ENCODE measurements at regions not wholly inside any gene's neighbourhood (a gene's known extent, or its start where the extent isn't known, plus 50 kb on each side); places are given as distances from the start of the nearest gene placed in this dataset.
"Not testable (repeated sequence)": the region's sequence is repeated elsewhere in the genome, so short reads cannot be mapped to it uniquely, and the experiment has no call there.

GRCh38 chr9:94173632-94174031 lies 85.5 kb upstream of the ZNF169 start:
- DNase-seq = peak; percentile 27
- H3K27ac Mint-ChIP-seq = peak overlapping the region; percentile 75

DNA sequence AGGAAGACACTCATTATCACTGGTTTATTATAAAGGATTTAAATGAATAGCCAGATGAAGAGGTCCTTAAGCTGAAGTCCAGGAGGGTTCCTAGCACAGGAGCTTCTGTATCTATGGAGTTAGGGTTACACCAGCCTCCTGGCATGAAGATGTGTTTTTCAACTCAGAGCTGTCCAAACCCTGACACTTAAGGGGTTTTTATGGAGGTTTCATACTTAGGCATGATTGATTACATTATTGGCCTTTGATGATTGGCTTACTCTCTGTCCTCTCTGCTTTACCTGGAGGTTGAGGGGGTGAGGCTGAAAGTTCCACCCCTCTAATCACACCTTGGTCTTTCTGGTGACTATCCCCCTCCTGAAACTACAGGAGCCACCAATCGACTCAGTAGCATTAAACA lies 84.9 kb upstream of the ZNF169 start:
- POLR2A ChIA-PET = interaction anchor here (1.3 to 2.0 kb wide), 2 partner anchors 8 to 9 kb away, joined by 5 to 7 read pairs; no protein-coding TSS in a partner anchor

More at GRCh38 chr9:94173632-94174031, 85.5 kb upstream of the ZNF169 start:
- Mint-ChIP-seq H3K4me3 (peak overlapping the region; percentile 3), H3K36me3 (ENCODE audit: low read depth) (peaks cover 61% of the 10 kb centered on the region), H3K4me1 (peaks cover 79% of the 10 kb centered on the region), H3K9me3 (no peaks in the 10 kb centered on the region), H3K27me3 (no peaks in the 10 kb centered on the region)
- ChIA-PET CTCF (interaction anchor here (1.2 to 1.5 kb wide), 2 partner anchors 9 to 108 kb away, joined by 3 to 4 read pairs; no protein-coding TSS in a partner anchor), POLR2A (interaction anchor here (1.3 to 2.0 kb wide), 3 partner anchors 7 to 9 kb away, joined by 3 to 7 read pairs (median 5); no protein-coding TSS in a partner anchor)

GRCh38 chr9:94175669-94176068 lies 83.4 kb upstream of the ZNF169 start:
- H3K36me3 Mint-ChIP-seq (ENCODE audit: low read depth) = peaks cover 70% of the 10 kb centered on the region
- peak overlapping the region; percentile 63 for H3K27ac Mint-ChIP-seq
- peaks cover 79% of the 10 kb centered on the region for H3K4me1 Mint-ChIP-seq
- CTCF ChIA-PET = no interaction called here
- POLR2A ChIA-PET = interaction anchor here (2.0 kb wide), 1 partner anchor 9 kb away, joined by 5 read pairs; no protein-coding TSS in a partner anchor
- H3K4me3 Mint-ChIP-seq = no peak overlapping the region
- no peak for DNase-seq
- no peaks in the 10 kb centered on the region for H3K9me3 Mint-ChIP-seq
- no peaks in the 10 kb centered on the region for H3K27me3 Mint-ChIP-seq

More for the DNA sequence above, 84.9 kb upstream of the ZNF169 start:
- peak overlapping the region; percentile 75 for H3K27ac Mint-ChIP-seq
- no peak for DNase-seq
- CTCF ChIA-PET = interaction anchor here (1.2 kb wide), 1 partner anchor 108 kb away, joined by 3 read pairs; no protein-coding TSS in a partner anchor
- H3K4me3 Mint-ChIP-seq = no peak overlapping the region
- H3K4me1 Mint-ChIP-seq = peaks cover 82% of the 10 kb centered on the region
- H3K9me3 Mint-ChIP-seq = no peaks in the 10 kb centered on the region
- H3K27me3 Mint-ChIP-seq = no peaks in the 10 kb centered on the region
- H3K36me3 Mint-ChIP-seq (ENCODE audit: low read depth) = peaks cover 65% of the 10 kb centered on the region

GRCh38 chr9:94176608-94177007 lies 82.5 kb upstream of the ZNF169 start:
- Mint-ChIP-seq H3K27ac (no peak overlapping the region), H3K4me1 (peaks cover 80% of the 10 kb centered on the region), H3K27me3 (no peaks in the 10 kb centered on the region), H3K36me3 (ENCODE audit: low read depth) (peaks cover 72% of the 10 kb centered on the region), H3K9me3 (no peaks in the 10 kb centered on the region), H3K4me3 (no peak overlapping the region)
- CTCF ChIA-PET = interaction anchor here (0.6 kb wide), 1 partner anchor 110 kb away, joined by 3 read pairs; no protein-coding TSS in a partner anchor
- DNase-seq = no peak
- POLR2A ChIA-PET = interaction anchor here (1.6 kb wide), 1 partner anchor 8 kb away, joined by 6 read pairs; no protein-coding TSS in a partner anchor

DNA sequence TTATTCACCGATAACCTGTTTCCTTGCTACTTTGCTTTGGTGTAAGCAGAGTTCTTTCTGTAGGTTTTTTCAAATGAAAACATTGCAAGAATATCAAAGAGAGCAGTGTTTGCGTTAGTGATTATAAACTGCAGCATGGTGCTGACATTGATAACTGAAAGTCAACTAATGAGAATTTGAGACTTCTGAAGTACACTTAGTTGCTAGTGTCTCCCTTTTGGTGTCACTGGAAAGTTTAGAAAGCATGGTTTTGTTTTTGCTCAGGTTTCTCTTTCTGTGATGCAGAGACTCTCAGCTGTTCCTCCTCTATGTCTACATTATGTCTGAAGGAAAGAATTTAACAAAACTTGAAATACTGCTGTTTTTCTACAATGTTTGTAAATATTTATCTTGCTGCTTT lies 80.2 kb upstream of the ZNF169 start:
- H3K27me3 Mint-ChIP-seq = no peaks in the 10 kb centered on the region
- no peak for DNase-seq
- peaks cover 72% of the 10 kb centered on the region for H3K4me1 Mint-ChIP-seq
- peaks cover 70% of the 10 kb centered on the region for H3K36me3 Mint-ChIP-seq (ENCODE audit: low read depth)
- POLR2A ChIA-PET = interaction anchor here (1.3 to 2.0 kb wide), 3 partner anchors 8 to 12 kb away, joined by 4 to 8 read pairs (median 5); no protein-coding TSS in a partner anchor
- CTCF ChIA-PET = interaction anchor here (1.1 kb wide), 1 partner anchor 123 kb away, joined by 3 read pairs; no protein-coding TSS in a partner anchor
- peak overlapping the region; percentile 24 for H3K27ac Mint-ChIP-seq
- H3K4me3 Mint-ChIP-seq = no peak overlapping the region
- H3K9me3 Mint-ChIP-seq = no peaks in the 10 kb centered on the region

GRCh38 chr9:94181408-94182181 lies 77.5 kb upstream of the ZNF169 start:
- peaks cover 53% of the 10 kb centered on the region for H3K4me1 Mint-ChIP-seq
- H3K9me3 Mint-ChIP-seq = no peaks in the 10 kb centered on the region
- ChIA-PET POLR2A (interaction anchor here (0.6 to 2.2 kb wide), 4 partner anchors 8 to 1718 kb away, joined by 3 to 7 read pairs (median 4); no protein-coding TSS in a partner anchor), CTCF (no interaction called here)
- DNase-seq = no peak
- no peak overlapping the region for H3K4me3 Mint-ChIP-seq
- peaks cover 56% of the 10 kb centered on the region for H3K36me3 Mint-ChIP-seq (ENCODE audit: low read depth)
- H3K27ac Mint-ChIP-seq = no peak overlapping the region
- H3K27me3 Mint-ChIP-seq = no peaks in the 10 kb centered on the region

DNA sequence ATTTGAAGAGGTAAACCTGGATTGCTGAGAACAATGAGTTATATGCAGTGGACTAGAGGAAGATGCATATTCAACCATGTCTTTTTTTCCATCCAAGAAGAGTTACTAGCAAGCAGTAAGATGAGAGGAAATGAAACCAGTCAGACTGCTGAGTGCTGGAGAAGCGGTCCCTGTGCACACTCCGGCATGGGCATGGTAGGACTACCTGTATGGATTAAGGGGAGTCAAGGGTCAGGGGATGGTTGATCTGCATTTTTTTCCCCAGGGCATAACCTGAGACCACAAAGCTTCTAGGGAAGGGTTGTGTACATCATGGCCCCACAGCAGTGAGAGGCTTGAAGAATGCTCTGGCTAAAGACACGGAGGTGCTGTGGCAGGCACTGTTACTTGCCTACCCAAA lies 76.6 kb upstream of the ZNF169 start:
- Mint-ChIP-seq H3K4me3 (no peak overlapping the region), H3K4me1 (peaks cover 44% of the 10 kb centered on the region), H3K9me3 (no peaks in the 10 kb centered on the region), H3K27ac (no peak overlapping the region), H3K27me3 (no peaks in the 10 kb centered on the region), H3K36me3 (ENCODE audit: low read depth) (peaks cover 52% of the 10 kb centered on the region)
- no peak for DNase-seq
- ChIA-PET CTCF (no interaction called here), POLR2A (interaction anchor here (0.6 to 2.2 kb wide), 3 partner anchors 9 to 1719 kb away, joined by 3 to 7 read pairs (median 4); no protein-coding TSS in a partner anchor)

- H3K36me3 Mint-ChIP-seq (ENCODE audit: low read depth) = peaks cover 57% of the 10 kb centered on the region
- CTCF ChIA-PET = no interaction called here
- H3K9me3 Mint-ChIP-seq = peaks cover 3% of the 10 kb centered on the region
- no peaks in the 10 kb centered on the region for H3K27me3 Mint-ChIP-seq
- POLR2A ChIA-PET = interaction anchor here (1.5 to 2.2 kb wide), 3 partner anchors 10 to 18 kb away, joined by 3 to 7 read pairs (median 6); no protein-coding TSS in a partner anchor
- no peak for DNase-seq
- H3K4me3 Mint-ChIP-seq = no peak overlapping the region
- H3K27ac Mint-ChIP-seq = no peak overlapping the region
- H3K4me1 Mint-ChIP-seq = peaks cover 41% of the 10 kb centered on the region
These were observed 75.7 kb upstream of the ZNF169 start for GRCh38 chr9:94183240-94183999.

GRCh38 chr9:94188246-94188645 lies 70.9 kb upstream of the ZNF169 start:
- ChIA-PET CTCF (no interaction called here), POLR2A (no interaction called here)
- H3K9me3 Mint-ChIP-seq = peaks cover 18% of the 10 kb centered on the region
- no peak overlapping the region for H3K27ac Mint-ChIP-seq
- no peak for DNase-seq
- H3K27me3 Mint-ChIP-seq = no peaks in the 10 kb centered on the region
- H3K4me1 Mint-ChIP-seq = peaks cover 8% of the 10 kb centered on the region
- no peak overlapping the region for H3K4me3 Mint-ChIP-seq
- H3K36me3 Mint-ChIP-seq (ENCODE audit: low read depth) = peaks cover 54% of the 10 kb centered on the region

GRCh38 chr9:94191706-94192105 lies 67.4 kb upstream of the ZNF169 start:
- H3K27me3 Mint-ChIP-seq, CTCF ChIA-PET, H3K27ac Mint-ChIP-seq, DNase-seq, H3K4me3 Mint-ChIP-seq, H3K4me1 Mint-ChIP-seq, POLR2A ChIA-PET: not testable (repeated sequence)
- peaks cover 68% of the 10 kb centered on the region for H3K36me3 Mint-ChIP-seq (ENCODE audit: low read depth)
- H3K9me3 Mint-ChIP-seq = peaks cover 36% of the 10 kb centered on the region

- H3K4me1 Mint-ChIP-seq = no peaks in the 10 kb centered on the region
- H3K4me3 Mint-ChIP-seq = no peak overlapping the region
- H3K36me3 Mint-ChIP-seq (ENCODE audit: low read depth) = peaks cover 26% of the 10 kb centered on the region
- H3K27ac Mint-ChIP-seq = no peak overlapping the region
- ChIA-PET CTCF (no interaction called here), POLR2A (no interaction called here)
- H3K9me3 Mint-ChIP-seq = peaks cover 22% of the 10 kb centered on the region
- no peak for DNase-seq
- peaks cover 1% of the 10 kb centered on the region for H3K27me3 Mint-ChIP-seq
These were observed 60.7 kb upstream of the ZNF169 start for GRCh38 chr9:94198414-94198813.

DNA sequence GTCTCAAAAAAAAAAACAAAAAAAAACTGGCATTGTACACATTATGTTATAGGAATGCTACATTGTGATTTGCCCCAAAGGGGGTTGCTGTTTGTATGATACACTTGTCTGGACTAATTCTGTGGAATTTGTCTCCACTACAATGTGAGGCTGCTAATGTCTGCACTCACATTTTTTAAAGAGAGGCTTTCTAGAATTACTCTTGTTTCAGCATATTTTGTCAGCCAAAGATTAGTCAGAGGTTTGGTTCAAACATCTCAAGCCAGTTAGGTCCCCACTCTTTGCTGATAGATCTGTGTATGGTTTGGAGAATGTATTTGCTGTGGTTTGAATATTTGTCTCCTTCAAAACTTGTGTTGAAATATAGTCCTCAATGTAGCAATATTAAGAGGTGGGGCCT lies 59.3 kb upstream of the ZNF169 start:
- Mint-ChIP-seq H3K4me1 (no peaks in the 10 kb centered on the region), H3K27me3 (peaks cover 2% of the 10 kb centered on the region)

GRCh38 chr9:94204174-94204573 lies 54.9 kb upstream of the ZNF169 start:
- Mint-ChIP-seq H3K9me3 (peaks cover 17% of the 10 kb centered on the region), H3K4me3 (no peak overlapping the region), H3K36me3 (ENCODE audit: low read depth) (no peaks in the 10 kb centered on the region), H3K27ac (no peak overlapping the region), H3K4me1 (no peaks in the 10 kb centered on the region), H3K27me3 (peaks cover 2% of the 10 kb centered on the region)
- no peak for DNase-seq
- CTCF ChIA-PET = no interaction called here
- POLR2A ChIA-PET = no interaction called here

More for the DNA sequence above, 59.3 kb upstream of the ZNF169 start:
- H3K4me3 Mint-ChIP-seq = no peak overlapping the region
- CTCF ChIA-PET = no interaction called here
- POLR2A ChIA-PET = no interaction called here
- H3K9me3 Mint-ChIP-seq = peaks cover 24% of the 10 kb centered on the region
- no peak overlapping the region for H3K27ac Mint-ChIP-seq
- H3K36me3 Mint-ChIP-seq (ENCODE audit: low read depth) = peaks cover 13% of the 10 kb centered on the region
- DNase-seq = no peak
